WTC11 (cell line): ENCODE measurements at regions not wholly inside any gene's neighbourhood (a gene's known extent, or its start where the extent isn't known, plus 50 kb on each side); places are given as distances from the start of the nearest gene placed in this dataset.

Source experiments
- ATAC-seq: fragments of 200-7000 bp; cut with Tn5 transposase; 2 replicates; pipeline ENCODE4 v1.10.0; 2021; ENCODE audit warnings: mild to moderate bottlenecking, moderate library complexity
- CTCF ChIA-PET: fragments of 300-600 bp; sonication (Branson Sonifier 250); formaldehyde crosslinking; loops from one replicate; lab custom pipeline; 2021; ENCODE audit warnings: antibody characterized with exemption; lab: Charles Lee
- POLR2A ChIA-PET: fragments of 350-600 bp; sonication (Branson Sonifier 250); formaldehyde crosslinking; loops from one replicate; lab custom pipeline; 2021; ENCODE audit warnings: antibody characterized with exemption; lab: Charles Lee
- DNase-seq: peaks from one replicate; pipeline ENCODE4 v3.0.0; 2021; ENCODE audit warnings: low spot score
- H3K27ac Mint-ChIP-seq: 2 replicates; pipeline ENCODE4 v1.8.0; 2021; ENCODE audit warnings: mixed read lengths
- H3K27me3 Mint-ChIP-seq: 2 replicates; pipeline ENCODE4 v1.8.0; 2021; ENCODE audit warnings: low read depth, mild to moderate bottlenecking, moderate library complexity, mixed read lengths
- H3K36me3 Mint-ChIP-seq: 2 replicates; pipeline ENCODE4 v1.8.0; 2021; ENCODE audit warnings: mixed read lengths
- H3K4me1 Mint-ChIP-seq: 2 replicates; pipeline ENCODE4 v1.8.0; 2022; ENCODE audit warnings: mixed read lengths
- H3K4me3 Mint-ChIP-seq: 2 replicates; pipeline ENCODE4 v1.8.0; 2021; ENCODE audit warnings: mild to moderate bottlenecking, moderate library complexity, mixed read lengths
- H3K9me3 Mint-ChIP-seq: 2 replicates; pipeline ENCODE4 v1.8.0; 2021; ENCODE audit warnings: mixed read lengths
- ATF1 ChIP-seq: sonication (generic); formaldehyde crosslinking; IDR thresholded peaks from 2 replicates; pipeline ENCODE4 v1.8.1; 2023; ENCODE audit warnings: mild to moderate bottlenecking, moderate library complexity, missing genetic modification reagents
- CREM ChIP-seq: sonication (generic); formaldehyde crosslinking; IDR thresholded peaks from 2 replicates; pipeline ENCODE4 v1.8.1; 2022; ENCODE audit warnings: mild to moderate bottlenecking, missing genetic modification reagents, moderate library complexity
- EMX1 ChIP-seq: fragments of 250-450 bp; sonication (Bioruptor Pico); IDR thresholded peaks from 2 replicates; pipeline ENCODE4 v1.8.0; 2021; ENCODE audit warnings: mild to moderate bottlenecking
- GTF2I ChIP-seq: fragments of 250-450 bp; sonication (Bioruptor Pico); conservative IDR thresholded peaks from 2 replicates; pipeline ENCODE4 v1.4.0; 2021; ENCODE audit warnings: mild to moderate bottlenecking
- MXD4 ChIP-seq: fragments of 250-450 bp; sonication (Bioruptor Pico); IDR thresholded peaks from 2 replicates; pipeline ENCODE4 v1.8.0; 2021; ENCODE audit warnings: mild to moderate bottlenecking, moderate library complexity, borderline replicate concordance
- SMAD3 ChIP-seq: sonication (generic); formaldehyde crosslinking; IDR thresholded peaks from 2 replicates; pipeline ENCODE4 v1.8.0; 2022; ENCODE audit warnings: missing genetic modification reagents, mild to moderate bottlenecking, borderline replicate concordance
- SP1 ChIP-seq: sonication (generic); formaldehyde crosslinking; conservative IDR thresholded peaks from 2 replicates; pipeline ENCODE4 v1.8.1; 2022; ENCODE audit warnings: missing genetic modification reagents
- TCF7 ChIP-seq: sonication (generic); formaldehyde crosslinking; IDR thresholded peaks from 2 replicates; pipeline ENCODE4 v1.8.0; 2022; ENCODE audit warnings: mild to moderate bottlenecking, low read depth, missing genetic modification reagents, moderate library complexity
- TEAD4 ChIP-seq: sonication (generic); formaldehyde crosslinking; IDR thresholded peaks from 2 replicates; pipeline ENCODE4 v1.8.0; 2022; ENCODE audit warnings: mild to moderate bottlenecking, missing genetic modification reagents
- TP53 ChIP-seq: sonication (generic); formaldehyde crosslinking; IDR thresholded peaks from 2 replicates; pipeline ENCODE4 v1.8.1; 2023; ENCODE audit warnings: mild to moderate bottlenecking, missing genetic modification reagents
- ZNF416 ChIP-seq: fragments of 250-450 bp; sonication (Bioruptor Pico); IDR thresholded peaks from 2 replicates; pipeline ENCODE4 v1.9.0; 2021; ENCODE audit warnings: mild to moderate bottlenecking, inconsistent platforms
- ZNF671 ChIP-seq: fragments of 250-450 bp; sonication (Bioruptor Pico); IDR thresholded peaks from 2 replicates; pipeline ENCODE4 v1.8.0; 2021; ENCODE audit warnings: mild to moderate bottlenecking
- TF ChIP-seq, protein P1 (sequence below): sonication (generic); formaldehyde crosslinking; IDR thresholded peaks from 2 replicates; pipeline ENCODE4 v1.8.0; 2023; ENCODE audit warnings: missing genetic modification reagents, mild to moderate bottlenecking, borderline replicate concordance
- TF ChIP-seq, protein P2 (sequence below): sonication (generic); formaldehyde crosslinking; IDR thresholded peaks from 2 replicates; pipeline ENCODE4 v1.8.1; 2022; ENCODE audit warnings: mild to moderate bottlenecking, moderate library complexity, missing genetic modification reagents
- TF ChIP-seq, protein P3 (sequence below): sonication (generic); formaldehyde crosslinking; IDR thresholded peaks from 2 replicates; pipeline ENCODE4 v1.8.1; 2022; ENCODE audit warnings: missing genetic modification reagents, borderline replicate concordance
- TF ChIP-seq, protein P4 (sequence below): fragments of 250-450 bp; sonication (Bioruptor Pico); conservative IDR thresholded peaks from 2 replicates; pipeline ENCODE4 v1.9.0; 2021; ENCODE audit warnings: mild to moderate bottlenecking
- TF ChIP-seq, protein P5 (sequence below): sonication (generic); formaldehyde crosslinking; IDR thresholded peaks from 2 replicates; pipeline ENCODE4 v1.8.0; 2022; ENCODE audit warnings: mild to moderate bottlenecking, missing genetic modification reagents
- TF ChIP-seq, protein P6 (sequence below): sonication (generic); formaldehyde crosslinking; IDR thresholded peaks from 2 replicates; pipeline ENCODE4 v1.8.1; 2023; ENCODE audit warnings: mild to moderate bottlenecking, missing genetic modification reagents
- TF ChIP-seq, protein P7 (sequence below): sonication (generic); formaldehyde crosslinking; conservative IDR thresholded peaks from 2 replicates; pipeline ENCODE4 v1.8.1; 2023; ENCODE audit warnings: mild to moderate bottlenecking, low read depth, missing genetic modification reagents, moderate library complexity
- TF ChIP-seq, protein P8 (sequence below): sonication (generic); formaldehyde crosslinking; IDR thresholded peaks from 2 replicates; pipeline ENCODE4 v1.8.1; 2023; ENCODE audit warnings: mild to moderate bottlenecking, moderate library complexity, missing genetic modification reagents

DNA sequence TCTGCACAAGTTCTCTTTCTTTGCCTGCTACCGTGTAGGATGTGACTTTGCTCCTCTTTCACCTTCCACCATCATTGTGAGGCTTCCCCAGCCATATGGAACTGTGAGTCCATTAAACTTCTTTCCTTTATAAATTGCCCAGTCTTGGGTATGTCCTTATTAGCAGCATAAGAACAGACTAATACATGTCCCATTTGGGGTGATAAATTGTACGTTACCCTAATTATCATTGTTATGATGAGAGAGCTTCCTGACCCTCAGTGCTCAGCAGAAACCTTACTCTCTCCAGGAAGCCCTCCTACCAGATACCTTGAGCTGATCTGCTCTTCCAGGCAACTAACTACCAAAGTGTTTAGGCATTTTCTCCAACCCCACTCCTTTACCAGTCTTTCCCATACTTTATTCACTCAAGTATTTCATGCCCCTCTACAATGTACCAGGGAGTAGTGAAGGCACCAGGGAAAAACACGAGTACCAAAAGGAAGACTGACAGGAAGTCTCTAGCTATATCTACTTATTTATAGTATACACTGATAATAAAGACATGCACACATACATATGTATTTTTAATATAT lies 196.2 kb downstream of the MYCN start:
- no peak for DNase-seq
- Mint-ChIP-seq H3K27ac (no peak overlapping the region), H3K4me3 (no peak overlapping the region), H3K9me3 (peaks cover 17% of the 10 kb centered on the region), H3K36me3 (no peaks in the 10 kb centered on the region), H3K4me1 (peaks cover 9% of the 10 kb centered on the region), H3K27me3 (no peaks in the 10 kb centered on the region; the same call in 1 of the 2 replicates)
- ChIA-PET CTCF (no interaction called here), POLR2A (no interaction called here)
- no peak for ATAC-seq
- TF ChIP-seq, protein P1, sequence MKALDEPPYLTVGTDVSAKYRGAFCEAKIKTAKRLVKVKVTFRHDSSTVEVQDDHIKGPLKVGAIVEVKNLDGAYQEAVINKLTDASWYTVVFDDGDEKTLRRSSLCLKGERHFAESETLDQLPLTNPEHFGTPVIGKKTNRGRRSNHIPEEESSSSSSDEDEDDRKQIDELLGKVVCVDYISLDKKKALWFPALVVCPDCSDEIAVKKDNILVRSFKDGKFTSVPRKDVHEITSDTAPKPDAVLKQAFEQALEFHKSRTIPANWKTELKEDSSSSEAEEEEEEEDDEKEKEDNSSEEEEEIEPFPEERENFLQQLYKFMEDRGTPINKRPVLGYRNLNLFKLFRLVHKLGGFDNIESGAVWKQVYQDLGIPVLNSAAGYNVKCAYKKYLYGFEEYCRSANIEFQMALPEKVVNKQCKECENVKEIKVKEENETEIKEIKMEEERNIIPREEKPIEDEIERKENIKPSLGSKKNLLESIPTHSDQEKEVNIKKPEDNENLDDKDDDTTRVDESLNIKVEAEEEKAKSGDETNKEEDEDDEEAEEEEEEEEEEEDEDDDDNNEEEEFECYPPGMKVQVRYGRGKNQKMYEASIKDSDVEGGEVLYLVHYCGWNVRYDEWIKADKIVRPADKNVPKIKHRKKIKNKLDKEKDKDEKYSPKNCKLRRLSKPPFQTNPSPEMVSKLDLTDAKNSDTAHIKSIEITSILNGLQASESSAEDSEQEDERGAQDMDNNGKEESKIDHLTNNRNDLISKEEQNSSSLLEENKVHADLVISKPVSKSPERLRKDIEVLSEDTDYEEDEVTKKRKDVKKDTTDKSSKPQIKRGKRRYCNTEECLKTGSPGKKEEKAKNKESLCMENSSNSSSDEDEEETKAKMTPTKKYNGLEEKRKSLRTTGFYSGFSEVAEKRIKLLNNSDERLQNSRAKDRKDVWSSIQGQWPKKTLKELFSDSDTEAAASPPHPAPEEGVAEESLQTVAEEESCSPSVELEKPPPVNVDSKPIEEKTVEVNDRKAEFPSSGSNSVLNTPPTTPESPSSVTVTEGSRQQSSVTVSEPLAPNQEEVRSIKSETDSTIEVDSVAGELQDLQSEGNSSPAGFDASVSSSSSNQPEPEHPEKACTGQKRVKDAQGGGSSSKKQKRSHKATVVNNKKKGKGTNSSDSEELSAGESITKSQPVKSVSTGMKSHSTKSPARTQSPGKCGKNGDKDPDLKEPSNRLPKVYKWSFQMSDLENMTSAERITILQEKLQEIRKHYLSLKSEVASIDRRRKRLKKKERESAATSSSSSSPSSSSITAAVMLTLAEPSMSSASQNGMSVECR (CRISPR knock-in tag), result no peak
- TF ChIP-seq TEAD4 (CRISPR knock-in tag) (no peak), ZNF416 (no peak), GTF2I (CRISPR knock-in tag) (no peak), ZNF671 (CRISPR knock-in tag) (no peak), CREM (CRISPR knock-in tag) (no peak), SP1 (CRISPR knock-in tag) (no peak), SMAD3 (CRISPR knock-in tag) (no peak), MXD4 (CRISPR knock-in tag) (no peak)
- TF ChIP-seq, protein P2, sequence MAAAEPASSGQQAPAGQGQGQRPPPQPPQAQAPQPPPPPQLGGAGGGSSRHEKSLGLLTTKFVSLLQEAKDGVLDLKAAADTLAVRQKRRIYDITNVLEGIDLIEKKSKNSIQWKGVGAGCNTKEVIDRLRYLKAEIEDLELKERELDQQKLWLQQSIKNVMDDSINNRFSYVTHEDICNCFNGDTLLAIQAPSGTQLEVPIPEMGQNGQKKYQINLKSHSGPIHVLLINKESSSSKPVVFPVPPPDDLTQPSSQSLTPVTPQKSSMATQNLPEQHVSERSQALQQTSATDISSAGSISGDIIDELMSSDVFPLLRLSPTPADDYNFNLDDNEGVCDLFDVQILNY (CRISPR knock-in tag), result no peak
- TF ChIP-seq, protein P3, sequence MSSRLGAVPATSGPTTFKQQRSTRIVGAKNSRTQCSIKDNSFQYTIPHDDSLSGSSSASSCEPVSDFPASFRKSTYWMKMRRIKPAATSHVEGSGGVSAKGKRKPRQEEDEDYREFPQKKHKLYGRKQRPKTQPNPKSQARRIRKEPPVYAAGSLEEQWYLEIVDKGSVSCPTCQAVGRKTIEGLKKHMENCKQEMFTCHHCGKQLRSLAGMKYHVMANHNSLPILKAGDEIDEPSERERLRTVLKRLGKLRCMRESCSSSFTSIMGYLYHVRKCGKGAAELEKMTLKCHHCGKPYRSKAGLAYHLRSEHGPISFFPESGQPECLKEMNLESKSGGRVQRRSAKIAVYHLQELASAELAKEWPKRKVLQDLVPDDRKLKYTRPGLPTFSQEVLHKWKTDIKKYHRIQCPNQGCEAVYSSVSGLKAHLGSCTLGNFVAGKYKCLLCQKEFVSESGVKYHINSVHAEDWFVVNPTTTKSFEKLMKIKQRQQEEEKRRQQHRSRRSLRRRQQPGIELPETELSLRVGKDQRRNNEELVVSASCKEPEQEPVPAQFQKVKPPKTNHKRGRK (CRISPR knock-in tag), result no peak
- TF ChIP-seq, protein P4, sequence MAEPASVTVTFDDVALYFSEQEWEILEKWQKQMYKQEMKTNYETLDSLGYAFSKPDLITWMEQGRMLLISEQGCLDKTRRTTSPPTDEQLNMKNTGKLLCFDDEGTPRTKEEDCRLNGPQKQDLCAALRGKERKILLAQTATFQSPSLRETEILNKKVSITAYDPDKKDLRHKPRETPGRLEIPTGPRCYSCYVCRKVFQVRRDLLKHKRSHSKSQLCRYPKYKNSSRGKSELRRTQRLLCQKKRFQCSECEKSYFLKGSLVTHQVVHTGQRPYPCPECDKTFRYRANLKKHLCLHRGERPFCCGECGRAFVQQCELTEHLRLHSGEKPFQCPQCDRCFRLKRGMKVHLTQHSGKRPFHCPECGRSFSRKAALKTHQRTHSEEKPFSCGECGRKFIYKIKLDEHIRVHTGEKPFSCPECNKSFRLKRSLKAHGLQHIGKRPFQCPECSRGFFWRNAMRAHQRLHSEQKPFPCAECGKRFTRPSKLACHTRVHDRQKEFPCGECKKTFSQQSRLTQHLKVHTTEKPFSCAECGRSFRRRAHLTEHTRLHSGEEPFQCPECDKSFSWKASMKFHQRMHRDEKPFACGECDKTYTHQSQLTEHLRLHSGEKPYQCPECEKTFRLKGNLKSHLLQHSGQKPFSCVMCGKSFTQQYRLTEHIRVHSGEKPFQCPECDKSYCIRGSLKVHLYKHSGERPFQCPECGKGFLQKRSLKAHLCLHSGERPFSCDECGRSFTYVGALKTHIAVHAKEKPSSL (CRISPR knock-in tag), result no peak
- TF ChIP-seq, protein P5, sequence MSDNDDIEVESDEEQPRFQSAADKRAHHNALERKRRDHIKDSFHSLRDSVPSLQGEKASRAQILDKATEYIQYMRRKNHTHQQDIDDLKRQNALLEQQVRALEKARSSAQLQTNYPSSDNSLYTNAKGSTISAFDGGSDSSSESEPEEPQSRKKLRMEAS (CRISPR knock-in tag), result no peak

DNA sequence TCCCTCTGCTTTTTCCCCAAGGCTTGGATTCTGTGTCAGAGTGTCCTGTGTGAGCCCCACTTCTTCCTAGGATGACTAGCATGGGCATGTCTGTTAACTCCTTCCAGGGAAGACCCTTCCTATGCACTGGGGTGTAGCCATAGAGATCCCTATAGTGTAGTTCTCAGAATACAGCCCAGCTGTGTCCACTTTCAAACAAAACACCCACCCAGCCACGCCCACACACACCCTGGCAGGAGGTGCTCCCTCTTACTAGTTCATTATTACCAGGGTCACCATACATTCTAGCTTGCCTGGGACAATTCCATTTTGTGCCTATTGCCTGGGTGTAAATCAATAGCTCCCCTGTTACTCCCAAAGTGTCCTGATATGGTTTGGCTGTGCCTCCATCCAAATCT lies 195.6 kb downstream of the MYCN start:
- H3K27me3 Mint-ChIP-seq, result no peaks in the 10 kb centered on the region; the same call in 1 of the 2 replicates
- ATAC-seq (no peak), DNase-seq (no peak)
- no peak overlapping the region for H3K4me3 Mint-ChIP-seq
- POLR2A ChIA-PET, result no interaction called here
- no peak overlapping the region for H3K27ac Mint-ChIP-seq
- H3K36me3 Mint-ChIP-seq, result no peaks in the 10 kb centered on the region
- CTCF ChIA-PET, result no interaction called here
- peaks cover 17% of the 10 kb centered on the region for H3K9me3 Mint-ChIP-seq
- H3K4me1 Mint-ChIP-seq, result peaks cover 9% of the 10 kb centered on the region
- TF ChIP-seq, protein P6, sequence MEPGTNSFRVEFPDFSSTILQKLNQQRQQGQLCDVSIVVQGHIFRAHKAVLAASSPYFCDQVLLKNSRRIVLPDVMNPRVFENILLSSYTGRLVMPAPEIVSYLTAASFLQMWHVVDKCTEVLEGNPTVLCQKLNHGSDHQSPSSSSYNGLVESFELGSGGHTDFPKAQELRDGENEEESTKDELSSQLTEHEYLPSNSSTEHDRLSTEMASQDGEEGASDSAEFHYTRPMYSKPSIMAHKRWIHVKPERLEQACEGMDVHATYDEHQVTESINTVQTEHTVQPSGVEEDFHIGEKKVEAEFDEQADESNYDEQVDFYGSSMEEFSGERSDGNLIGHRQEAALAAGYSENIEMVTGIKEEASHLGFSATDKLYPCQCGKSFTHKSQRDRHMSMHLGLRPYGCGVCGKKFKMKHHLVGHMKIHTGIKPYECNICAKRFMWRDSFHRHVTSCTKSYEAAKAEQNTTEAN (CRISPR knock-in tag), result no peak
- TF ChIP-seq ATF1 (CRISPR knock-in tag), result no peak
- no peak for TF ChIP-seq TCF7 (CRISPR knock-in tag)
- TF ChIP-seq ZNF416, result no peak
- no peak for TF ChIP-seq EMX1
- TF ChIP-seq, protein P7, sequence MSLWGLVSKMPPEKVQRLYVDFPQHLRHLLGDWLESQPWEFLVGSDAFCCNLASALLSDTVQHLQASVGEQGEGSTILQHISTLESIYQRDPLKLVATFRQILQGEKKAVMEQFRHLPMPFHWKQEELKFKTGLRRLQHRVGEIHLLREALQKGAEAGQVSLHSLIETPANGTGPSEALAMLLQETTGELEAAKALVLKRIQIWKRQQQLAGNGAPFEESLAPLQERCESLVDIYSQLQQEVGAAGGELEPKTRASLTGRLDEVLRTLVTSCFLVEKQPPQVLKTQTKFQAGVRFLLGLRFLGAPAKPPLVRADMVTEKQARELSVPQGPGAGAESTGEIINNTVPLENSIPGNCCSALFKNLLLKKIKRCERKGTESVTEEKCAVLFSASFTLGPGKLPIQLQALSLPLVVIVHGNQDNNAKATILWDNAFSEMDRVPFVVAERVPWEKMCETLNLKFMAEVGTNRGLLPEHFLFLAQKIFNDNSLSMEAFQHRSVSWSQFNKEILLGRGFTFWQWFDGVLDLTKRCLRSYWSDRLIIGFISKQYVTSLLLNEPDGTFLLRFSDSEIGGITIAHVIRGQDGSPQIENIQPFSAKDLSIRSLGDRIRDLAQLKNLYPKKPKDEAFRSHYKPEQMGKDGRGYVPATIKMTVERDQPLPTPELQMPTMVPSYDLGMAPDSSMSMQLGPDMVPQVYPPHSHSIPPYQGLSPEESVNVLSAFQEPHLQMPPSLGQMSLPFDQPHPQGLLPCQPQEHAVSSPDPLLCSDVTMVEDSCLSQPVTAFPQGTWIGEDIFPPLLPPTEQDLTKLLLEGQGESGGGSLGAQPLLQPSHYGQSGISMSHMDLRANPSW (CRISPR knock-in tag), result no peak
- no peak for TF ChIP-seq TP53 (CRISPR knock-in tag)
- TF ChIP-seq, protein P8, sequence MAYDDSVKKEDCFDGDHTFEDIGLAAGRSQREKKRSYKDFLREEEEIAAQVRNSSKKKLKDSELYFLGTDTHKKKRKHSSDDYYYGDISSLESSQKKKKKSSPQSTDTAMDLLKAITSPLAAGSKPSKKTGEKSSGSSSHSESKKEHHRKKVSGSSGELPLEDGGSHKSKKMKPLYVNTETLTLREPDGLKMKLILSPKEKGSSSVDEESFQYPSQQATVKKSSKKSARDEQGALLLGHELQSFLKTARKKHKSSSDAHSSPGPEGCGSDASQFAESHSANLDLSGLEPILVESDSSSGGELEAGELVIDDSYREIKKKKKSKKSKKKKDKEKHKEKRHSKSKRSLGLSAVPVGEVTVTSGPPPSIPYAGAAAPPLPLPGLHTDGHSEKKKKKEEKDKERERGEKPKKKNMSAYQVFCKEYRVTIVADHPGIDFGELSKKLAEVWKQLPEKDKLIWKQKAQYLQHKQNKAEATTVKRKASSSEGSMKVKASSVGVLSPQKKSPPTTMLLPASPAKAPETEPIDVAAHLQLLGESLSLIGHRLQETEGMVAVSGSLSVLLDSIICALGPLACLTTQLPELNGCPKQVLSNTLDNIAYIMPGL, result no peak
- no peak for TF ChIP-seq SMAD3 (CRISPR knock-in tag)
